ENCODE measurements at regions not wholly inside any gene's neighbourhood (a gene's known extent, or its start where the extent isn't known, plus 50 kb on each side); places are given as distances from the start of the nearest gene placed in this dataset.
"Not testable (repeated sequence)": the region's sequence is repeated elsewhere in the genome, so short reads cannot be mapped to it uniquely, and the experiment has no call there.

DNA sequence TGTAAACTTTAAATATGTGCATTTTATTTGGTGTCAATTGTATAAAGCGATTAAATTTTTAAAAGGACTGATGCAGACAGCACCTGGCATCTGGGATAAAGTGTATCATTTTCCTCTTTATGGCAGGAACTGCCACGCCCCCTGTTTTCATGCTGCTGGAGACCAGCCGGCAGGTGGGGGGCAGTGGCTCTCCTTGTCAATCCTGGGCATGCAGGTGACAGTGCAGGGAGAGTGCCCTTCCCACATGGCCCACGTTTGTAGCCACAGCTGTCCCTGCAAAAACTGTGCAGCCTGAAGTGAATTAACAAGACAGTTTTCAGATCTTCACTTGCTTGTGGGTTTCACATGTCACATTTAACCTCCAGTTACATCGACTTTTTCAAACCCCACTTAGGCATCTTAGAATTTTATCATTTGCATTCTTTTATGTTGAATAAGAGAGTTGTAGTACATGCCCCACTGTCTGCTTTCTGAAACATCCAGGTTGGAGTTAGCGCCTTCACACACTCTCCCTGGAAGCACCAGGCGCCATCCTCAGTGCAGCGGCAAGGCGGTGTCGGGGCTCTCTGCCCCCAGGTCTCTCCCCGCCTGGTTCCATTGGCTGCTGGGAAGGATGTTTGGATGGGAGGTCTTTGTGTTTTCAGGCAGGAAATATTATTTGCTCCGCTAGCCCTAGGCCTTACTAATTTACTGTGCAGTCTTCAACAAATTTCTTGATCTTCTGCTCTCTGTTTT is 134.2 kb upstream of the FAN1 start:
- not testable (repeated sequence) for TF ChIP-seq SIN3A (IDR thresholded peaks at IDR 0.05; ENCODE audit: borderline replicate concordance, low read depth, low read length); YY1 (IDR thresholded peaks at IDR 0.05; ENCODE audit: low read depth); EP300 (IDR thresholded peaks at IDR 0.05; ENCODE audit: borderline replicate concordance in 1 of 2, low read depth in 1 of 2, low read length in 1 of 2); RFX5 (IDR thresholded peaks at IDR 0.05; ENCODE audit: low read length); GABPA (IDR thresholded peaks at IDR 0.05; ENCODE audit: low read depth); MXI1 (IDR thresholded peaks at IDR 0.05; ENCODE audit: low read depth, low read length); RAD21 (IDR thresholded peaks at IDR 0.05; ENCODE audit: low read length)
- TF ChIP-seq, protein P1, sequence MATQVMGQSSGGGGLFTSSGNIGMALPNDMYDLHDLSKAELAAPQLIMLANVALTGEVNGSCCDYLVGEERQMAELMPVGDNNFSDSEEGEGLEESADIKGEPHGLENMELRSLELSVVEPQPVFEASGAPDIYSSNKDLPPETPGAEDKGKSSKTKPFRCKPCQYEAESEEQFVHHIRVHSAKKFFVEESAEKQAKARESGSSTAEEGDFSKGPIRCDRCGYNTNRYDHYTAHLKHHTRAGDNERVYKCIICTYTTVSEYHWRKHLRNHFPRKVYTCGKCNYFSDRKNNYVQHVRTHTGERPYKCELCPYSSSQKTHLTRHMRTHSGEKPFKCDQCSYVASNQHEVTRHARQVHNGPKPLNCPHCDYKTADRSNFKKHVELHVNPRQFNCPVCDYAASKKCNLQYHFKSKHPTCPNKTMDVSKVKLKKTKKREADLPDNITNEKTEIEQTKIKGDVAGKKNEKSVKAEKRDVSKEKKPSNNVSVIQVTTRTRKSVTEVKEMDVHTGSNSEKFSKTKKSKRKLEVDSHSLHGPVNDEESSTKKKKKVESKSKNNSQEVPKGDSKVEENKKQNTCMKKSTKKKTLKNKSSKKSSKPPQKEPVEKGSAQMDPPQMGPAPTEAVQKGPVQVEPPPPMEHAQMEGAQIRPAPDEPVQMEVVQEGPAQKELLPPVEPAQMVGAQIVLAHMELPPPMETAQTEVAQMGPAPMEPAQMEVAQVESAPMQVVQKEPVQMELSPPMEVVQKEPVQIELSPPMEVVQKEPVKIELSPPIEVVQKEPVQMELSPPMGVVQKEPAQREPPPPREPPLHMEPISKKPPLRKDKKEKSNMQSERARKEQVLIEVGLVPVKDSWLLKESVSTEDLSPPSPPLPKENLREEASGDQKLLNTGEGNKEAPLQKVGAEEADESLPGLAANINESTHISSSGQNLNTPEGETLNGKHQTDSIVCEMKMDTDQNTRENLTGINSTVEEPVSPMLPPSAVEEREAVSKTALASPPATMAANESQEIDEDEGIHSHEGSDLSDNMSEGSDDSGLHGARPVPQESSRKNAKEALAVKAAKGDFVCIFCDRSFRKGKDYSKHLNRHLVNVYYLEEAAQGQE (IDR thresholded peaks at IDR 0.05; ENCODE audit: low read depth, low read length), result not testable (repeated sequence)
- TF ChIP-seq, protein P2, sequence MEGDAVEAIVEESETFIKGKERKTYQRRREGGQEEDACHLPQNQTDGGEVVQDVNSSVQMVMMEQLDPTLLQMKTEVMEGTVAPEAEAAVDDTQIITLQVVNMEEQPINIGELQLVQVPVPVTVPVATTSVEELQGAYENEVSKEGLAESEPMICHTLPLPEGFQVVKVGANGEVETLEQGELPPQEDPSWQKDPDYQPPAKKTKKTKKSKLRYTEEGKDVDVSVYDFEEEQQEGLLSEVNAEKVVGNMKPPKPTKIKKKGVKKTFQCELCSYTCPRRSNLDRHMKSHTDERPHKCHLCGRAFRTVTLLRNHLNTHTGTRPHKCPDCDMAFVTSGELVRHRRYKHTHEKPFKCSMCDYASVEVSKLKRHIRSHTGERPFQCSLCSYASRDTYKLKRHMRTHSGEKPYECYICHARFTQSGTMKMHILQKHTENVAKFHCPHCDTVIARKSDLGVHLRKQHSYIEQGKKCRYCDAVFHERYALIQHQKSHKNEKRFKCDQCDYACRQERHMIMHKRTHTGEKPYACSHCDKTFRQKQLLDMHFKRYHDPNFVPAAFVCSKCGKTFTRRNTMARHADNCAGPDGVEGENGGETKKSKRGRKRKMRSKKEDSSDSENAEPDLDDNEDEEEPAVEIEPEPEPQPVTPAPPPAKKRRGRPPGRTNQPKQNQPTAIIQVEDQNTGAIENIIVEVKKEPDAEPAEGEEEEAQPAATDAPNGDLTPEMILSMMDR (IDR thresholded peaks at IDR 0.05), result not testable (repeated sequence)
- TF ChIP-seq, protein P3, sequence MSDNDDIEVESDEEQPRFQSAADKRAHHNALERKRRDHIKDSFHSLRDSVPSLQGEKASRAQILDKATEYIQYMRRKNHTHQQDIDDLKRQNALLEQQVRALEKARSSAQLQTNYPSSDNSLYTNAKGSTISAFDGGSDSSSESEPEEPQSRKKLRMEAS (IDR thresholded peaks at IDR 0.05; ENCODE audit: low read depth), result not testable (repeated sequence)
